ENCODE measurements at regions not wholly inside any gene's neighbourhood (a gene's known extent, or its start where the extent isn't known, plus 50 kb on each side); places are given as distances from the start of the nearest gene placed in this dataset.

DNA sequence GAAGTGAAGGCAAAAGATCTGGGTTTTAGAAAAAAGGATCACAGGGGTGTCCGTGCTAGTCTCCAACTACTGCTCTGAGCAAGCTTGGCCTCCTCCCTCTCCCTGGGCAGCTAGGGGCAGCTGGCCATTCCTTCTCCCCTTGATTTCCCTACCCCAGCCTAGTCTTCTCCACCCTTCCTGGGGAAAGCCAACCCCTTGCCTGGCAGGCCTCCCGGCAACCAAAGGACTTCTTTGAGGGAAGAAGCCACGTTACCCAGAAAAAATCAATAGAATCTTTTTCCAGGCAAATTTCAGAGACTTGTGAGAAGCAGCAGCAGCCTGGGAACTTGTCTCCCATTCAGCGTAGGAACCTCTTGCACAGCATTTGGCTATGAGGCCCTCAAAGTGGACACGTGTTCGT is 91.5 kb downstream of the MIAT start (continued):
- TF ChIP-seq, protein P1, sequence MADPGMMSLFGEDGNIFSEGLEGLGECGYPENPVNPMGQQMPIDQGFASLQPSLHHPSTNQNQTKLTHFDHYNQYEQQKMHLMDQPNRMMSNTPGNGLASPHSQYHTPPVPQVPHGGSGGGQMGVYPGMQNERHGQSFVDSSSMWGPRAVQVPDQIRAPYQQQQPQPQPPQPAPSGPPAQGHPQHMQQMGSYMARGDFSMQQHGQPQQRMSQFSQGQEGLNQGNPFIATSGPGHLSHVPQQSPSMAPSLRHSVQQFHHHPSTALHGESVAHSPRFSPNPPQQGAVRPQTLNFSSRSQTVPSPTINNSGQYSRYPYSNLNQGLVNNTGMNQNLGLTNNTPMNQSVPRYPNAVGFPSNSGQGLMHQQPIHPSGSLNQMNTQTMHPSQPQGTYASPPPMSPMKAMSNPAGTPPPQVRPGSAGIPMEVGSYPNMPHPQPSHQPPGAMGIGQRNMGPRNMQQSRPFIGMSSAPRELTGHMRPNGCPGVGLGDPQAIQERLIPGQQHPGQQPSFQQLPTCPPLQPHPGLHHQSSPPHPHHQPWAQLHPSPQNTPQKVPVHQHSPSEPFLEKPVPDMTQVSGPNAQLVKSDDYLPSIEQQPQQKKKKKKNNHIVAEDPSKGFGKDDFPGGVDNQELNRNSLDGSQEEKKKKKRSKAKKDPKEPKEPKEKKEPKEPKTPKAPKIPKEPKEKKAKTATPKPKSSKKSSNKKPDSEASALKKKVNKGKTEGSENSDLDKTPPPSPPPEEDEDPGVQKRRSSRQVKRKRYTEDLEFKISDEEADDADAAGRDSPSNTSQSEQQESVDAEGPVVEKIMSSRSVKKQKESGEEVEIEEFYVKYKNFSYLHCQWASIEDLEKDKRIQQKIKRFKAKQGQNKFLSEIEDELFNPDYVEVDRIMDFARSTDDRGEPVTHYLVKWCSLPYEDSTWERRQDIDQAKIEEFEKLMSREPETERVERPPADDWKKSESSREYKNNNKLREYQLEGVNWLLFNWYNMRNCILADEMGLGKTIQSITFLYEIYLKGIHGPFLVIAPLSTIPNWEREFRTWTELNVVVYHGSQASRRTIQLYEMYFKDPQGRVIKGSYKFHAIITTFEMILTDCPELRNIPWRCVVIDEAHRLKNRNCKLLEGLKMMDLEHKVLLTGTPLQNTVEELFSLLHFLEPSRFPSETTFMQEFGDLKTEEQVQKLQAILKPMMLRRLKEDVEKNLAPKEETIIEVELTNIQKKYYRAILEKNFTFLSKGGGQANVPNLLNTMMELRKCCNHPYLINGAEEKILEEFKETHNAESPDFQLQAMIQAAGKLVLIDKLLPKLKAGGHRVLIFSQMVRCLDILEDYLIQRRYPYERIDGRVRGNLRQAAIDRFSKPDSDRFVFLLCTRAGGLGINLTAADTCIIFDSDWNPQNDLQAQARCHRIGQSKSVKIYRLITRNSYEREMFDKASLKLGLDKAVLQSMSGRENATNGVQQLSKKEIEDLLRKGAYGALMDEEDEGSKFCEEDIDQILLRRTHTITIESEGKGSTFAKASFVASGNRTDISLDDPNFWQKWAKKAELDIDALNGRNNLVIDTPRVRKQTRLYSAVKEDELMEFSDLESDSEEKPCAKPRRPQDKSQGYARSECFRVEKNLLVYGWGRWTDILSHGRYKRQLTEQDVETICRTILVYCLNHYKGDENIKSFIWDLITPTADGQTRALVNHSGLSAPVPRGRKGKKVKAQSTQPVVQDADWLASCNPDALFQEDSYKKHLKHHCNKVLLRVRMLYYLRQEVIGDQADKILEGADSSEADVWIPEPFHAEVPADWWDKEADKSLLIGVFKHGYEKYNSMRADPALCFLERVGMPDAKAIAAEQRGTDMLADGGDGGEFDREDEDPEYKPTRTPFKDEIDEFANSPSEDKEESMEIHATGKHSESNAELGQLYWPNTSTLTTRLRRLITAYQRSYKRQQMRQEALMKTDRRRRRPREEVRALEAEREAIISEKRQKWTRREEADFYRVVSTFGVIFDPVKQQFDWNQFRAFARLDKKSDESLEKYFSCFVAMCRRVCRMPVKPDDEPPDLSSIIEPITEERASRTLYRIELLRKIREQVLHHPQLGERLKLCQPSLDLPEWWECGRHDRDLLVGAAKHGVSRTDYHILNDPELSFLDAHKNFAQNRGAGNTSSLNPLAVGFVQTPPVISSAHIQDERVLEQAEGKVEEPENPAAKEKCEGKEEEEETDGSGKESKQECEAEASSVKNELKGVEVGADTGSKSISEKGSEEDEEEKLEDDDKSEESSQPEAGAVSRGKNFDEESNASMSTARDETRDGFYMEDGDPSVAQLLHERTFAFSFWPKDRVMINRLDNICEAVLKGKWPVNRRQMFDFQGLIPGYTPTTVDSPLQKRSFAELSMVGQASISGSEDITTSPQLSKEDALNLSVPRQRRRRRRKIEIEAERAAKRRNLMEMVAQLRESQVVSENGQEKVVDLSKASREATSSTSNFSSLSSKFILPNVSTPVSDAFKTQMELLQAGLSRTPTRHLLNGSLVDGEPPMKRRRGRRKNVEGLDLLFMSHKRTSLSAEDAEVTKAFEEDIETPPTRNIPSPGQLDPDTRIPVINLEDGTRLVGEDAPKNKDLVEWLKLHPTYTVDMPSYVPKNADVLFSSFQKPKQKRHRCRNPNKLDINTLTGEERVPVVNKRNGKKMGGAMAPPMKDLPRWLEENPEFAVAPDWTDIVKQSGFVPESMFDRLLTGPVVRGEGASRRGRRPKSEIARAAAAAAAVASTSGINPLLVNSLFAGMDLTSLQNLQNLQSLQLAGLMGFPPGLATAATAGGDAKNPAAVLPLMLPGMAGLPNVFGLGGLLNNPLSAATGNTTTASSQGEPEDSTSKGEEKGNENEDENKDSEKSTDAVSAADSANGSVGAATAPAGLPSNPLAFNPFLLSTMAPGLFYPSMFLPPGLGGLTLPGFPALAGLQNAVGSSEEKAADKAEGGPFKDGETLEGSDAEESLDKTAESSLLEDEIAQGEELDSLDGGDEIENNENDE (IDR thresholded peaks at IDR 0.05; ENCODE audit: insufficient replicate concordance, low read length), result no peak
- TF ChIP-seq CEBPB (IDR thresholded peaks at IDR 0.05; ENCODE audit: low read depth, low read length) (no peak), RAD21 (IDR thresholded peaks at IDR 0.05 in 1 of 2, conservative IDR thresholded peaks at IDR 0.05 in 1 of 2; ENCODE audit: low read depth in 2 of 2, low read length in 2 of 2) (no peak), BCL11A (IDR thresholded peaks at IDR 0.05; ENCODE audit: low read depth in 2 of 2, low read length in 2 of 2) (no peak), PHF8 (conservative IDR thresholded peaks at IDR 0.05; ENCODE audit: low read depth, low read length) (no peak)

Data from H1 (cell line).